H1 (cell line): ENCODE measurements at regions not wholly inside any gene's neighbourhood (a gene's known extent, or its start where the extent isn't known, plus 50 kb on each side); places are given as distances from the start of the nearest gene placed in this dataset.

Experiments used
- CTCF ChIA-PET: fragments of 300-600 bp; sonication (Branson Sonifier 250); formaldehyde crosslinking; loops from one replicate; lab custom pipeline; 2021; ENCODE audit not compliant: partially characterized antibody; lab: Charles Lee
- POLR2A ChIA-PET: fragments of 300-600 bp; sonication (Branson Sonifier 250); formaldehyde crosslinking; loops from one replicate; lab custom pipeline; 2021; ENCODE audit warnings: inconsistent platforms; ENCODE audit not compliant: partially characterized antibody; lab: Charles Lee
- DNase-seq, 2 experiments: peaks; one replicate each; pipeline versions ENCODE4 v3.0.0 to v3.0.0-alpha.2; 2010 to 2022; ENCODE audit warnings: low spot score in 2 of 2, low read depth in 1 of 2, mixed read lengths in 1 of 2
- FAIRE-seq: peaks from 2 replicates; lab custom pipeline; 2011; peaks lifted over from hg19 to GRCh38; lab: Jason Lieb, UNC
- H2AFZ ChIP-seq: 2 replicates; pipeline ENCODE4 v1.8.1; 2012; ENCODE audit warnings: low read length, inconsistent platforms
- H2AK5ac ChIP-seq: 2 replicates; pipeline ENCODE4 v1.6.1; 2013; ENCODE audit warnings: low read depth, low read length
- H2BK120ac ChIP-seq: replicated peaks from 2 replicates; pipeline ENCODE3; 2013; ENCODE audit warnings: low read depth, low read length, inconsistent platforms
- H2BK12ac ChIP-seq: 2 replicates; pipeline ENCODE4 v1.6.1; 2013; ENCODE audit warnings: low read depth, low read length
- H2BK15ac ChIP-seq: 2 replicates; pipeline ENCODE4 v1.6.1; 2013; ENCODE audit warnings: low read length
- H2BK20ac ChIP-seq: 2 replicates; pipeline ENCODE4 v1.6.1; 2013; ENCODE audit warnings: low read length
- H2BK5ac ChIP-seq: 2 replicates; pipeline ENCODE4 v1.6.1; 2013; ENCODE audit warnings: low read depth, low read length
- H3K14ac ChIP-seq: 2 replicates; pipeline ENCODE4 v1.6.1; 2013; ENCODE audit warnings: inconsistent platforms; ENCODE audit not compliant: insufficient read length
- H3K18ac ChIP-seq: 2 replicates; pipeline ENCODE4 v1.6.1; 2013; ENCODE audit warnings: low read length; ENCODE audit errors: extremely low read depth
- H3K23ac ChIP-seq: 2 replicates; pipeline ENCODE4 v1.6.1; 2013; ENCODE audit warnings: inconsistent platforms; ENCODE audit not compliant: insufficient read length
- H3K23me2 ChIP-seq: 2 replicates; pipeline ENCODE4 v1.6.1; 2013; ENCODE audit warnings: low read depth, low read length
- H3K27ac ChIP-seq: 2 replicates; pipeline ENCODE4 v1.6.1; 2011; ENCODE audit warnings: low read depth, low read length, inconsistent platforms
- H3K27me3 ChIP-seq, 4 experiments: replicated peaks in 1 of 4; 1 replicate in 1 of 4; 2 replicates in 3 of 4; pipeline versions ENCODE4 v1.6.1 to v1.8.1; 2011 to 2013; ENCODE audit warnings: low read length in 3 of 4, mild to moderate bottlenecking in 3 of 4, inconsistent platforms in 2 of 4, mixed read lengths in 2 of 4, moderate library complexity in 1 of 4; ENCODE audit not compliant: control insufficient read depth in 3 of 4, insufficient read depth in 3 of 4; ENCODE audit errors: extremely low read depth in 1 of 4
- H3K36me3 ChIP-seq, 4 experiments: 2 replicates each; pipeline versions ENCODE4 v1.6.1 to v1.8.1; 2011 to 2013; ENCODE audit warnings: mild to moderate bottlenecking in 4 of 4, low read length in 3 of 4, moderate library complexity in 2 of 4, control low read depth in 1 of 4, inconsistent platforms in 1 of 4; ENCODE audit not compliant: insufficient read depth in 4 of 4, control insufficient read depth in 2 of 4
- H3K4ac ChIP-seq: replicated peaks from 2 replicates; pipeline ENCODE3; 2013; ENCODE audit warnings: low read length, low read depth, mixed read lengths, inconsistent platforms; ENCODE audit not compliant: insufficient read length
- H3K4me1 ChIP-seq, 4 experiments: replicated peaks in 1 of 4; 1 replicate in 1 of 4; 2 replicates in 3 of 4; pipeline versions ENCODE4 v1.6.1 to v1.8.1; 2011 to 2013; ENCODE audit warnings: low read length in 3 of 4, inconsistent platforms in 2 of 4, mixed read lengths in 1 of 4; ENCODE audit not compliant: insufficient read depth in 4 of 4, control insufficient read depth in 3 of 4
- H3K4me2 ChIP-seq, 2 experiments: 2 replicates each; pipeline versions ENCODE4 v1.6.1 to v1.8.1; 2011 to 2013; ENCODE audit warnings: low read depth in 2 of 2, low read length in 2 of 2, control low read depth in 1 of 2, inconsistent platforms in 1 of 2, mild to moderate bottlenecking in 1 of 2; ENCODE audit not compliant: insufficient read depth in 1 of 2
- H3K4me3 ChIP-seq, 4 experiments: fragments of 200-600, 300-600 bp in 1 of 4; sonication (generic), shearing (Covaris generic), sonication (Bioruptor Twin) in 1 of 4; 2 replicates each; pipeline versions ENCODE4 v1.5.1 to v1.8.1; 2011 to 2016; ENCODE audit warnings: low read length in 4 of 4, low read depth in 3 of 4, control low read depth in 2 of 4, inconsistent platforms in 2 of 4, mild to moderate bottlenecking in 2 of 4, mixed read lengths in 1 of 4, moderate library complexity in 1 of 4; ENCODE audit not compliant: insufficient read depth in 2 of 4; ENCODE audit errors: extremely low read depth in 1 of 4
- H3K56ac ChIP-seq: replicated peaks from 2 replicates; pipeline ENCODE3; 2013; ENCODE audit warnings: low read depth, mild to moderate bottlenecking, mixed read lengths, low read length, inconsistent platforms; ENCODE audit not compliant: insufficient read length
- H3K79me1 ChIP-seq: 2 replicates; pipeline ENCODE4 v1.6.1; 2013; ENCODE audit warnings: low read depth, low read length, control low read depth
- H3K79me2 ChIP-seq, 2 experiments: 2 replicates each; pipeline versions ENCODE4 v1.6.1 to v1.8.1; 2012 to 2013; ENCODE audit warnings: low read length in 2 of 2, mild to moderate bottlenecking in 2 of 2, inconsistent platforms in 1 of 2; ENCODE audit not compliant: insufficient read depth in 2 of 2, control insufficient read depth in 1 of 2
- H3K9ac ChIP-seq, 4 experiments: replicated peaks in 1 of 4; 1 replicate in 1 of 4; 2 replicates in 3 of 4; pipeline versions ENCODE4 v1.6.1 to v1.8.1; 2011 to 2013; ENCODE audit warnings: low read depth in 3 of 4, low read length in 3 of 4, control low read depth in 2 of 4, mild to moderate bottlenecking in 2 of 4, moderate library complexity in 2 of 4, inconsistent platforms in 1 of 4; ENCODE audit errors: extremely low read depth in 1 of 4
- H3K9me3 ChIP-seq, 2 experiments: 2 replicates each; pipeline versions ENCODE4 v1.6.1 to v1.8.1; 2012 to 2013; ENCODE audit warnings: mild to moderate bottlenecking in 2 of 2, moderate library complexity in 2 of 2, control low read depth in 1 of 2, inconsistent platforms in 1 of 2, low read depth in 1 of 2, low read length in 1 of 2, mixed read lengths in 1 of 2; ENCODE audit not compliant: insufficient read depth in 2 of 2
- H4K20me1 ChIP-seq, 2 experiments: replicated peaks in 1 of 2; 2 replicates each; pipeline versions ENCODE3 to v1.8.1; 2011 to 2013; ENCODE audit warnings: inconsistent platforms in 2 of 2, low read length in 2 of 2, mild to moderate bottlenecking in 1 of 2; ENCODE audit not compliant: insufficient read depth in 2 of 2, control insufficient read depth in 1 of 2
- H4K5ac ChIP-seq: 2 replicates; pipeline ENCODE4 v1.6.1; 2013; ENCODE audit warnings: low read length, low read depth, mixed read lengths, inconsistent platforms; ENCODE audit not compliant: insufficient read length
- H4K8ac ChIP-seq: 2 replicates; pipeline ENCODE4 v1.8.0; 2013; ENCODE audit warnings: mild to moderate bottlenecking, moderate library complexity, low read length, inconsistent platforms; ENCODE audit not compliant: insufficient read depth; ENCODE audit errors: extremely low read depth
- H4K91ac ChIP-seq: replicated peaks from 2 replicates; pipeline ENCODE3; 2013; ENCODE audit warnings: low read length, mixed read lengths, inconsistent platforms; ENCODE audit not compliant: insufficient read length
- ASH2L ChIP-seq: fragments of 200-600, 300-600 bp; sonication (generic); IDR thresholded peaks from one replicate; pipeline ENCODE4 v1.7.1; 2017; ENCODE audit warnings: low read length
- BRCA1 ChIP-seq: IDR thresholded peaks from 2 replicates; pipeline ENCODE4 v1.6.1; 2012; ENCODE audit warnings: low read depth, low read length, improper control_type of control experiment
- CBX5 ChIP-seq: fragments of 300-800, 300-1000 bp; sonication (generic); IDR thresholded peaks from 2 replicates; pipeline ENCODE4 v1.7.1; 2016; ENCODE audit warnings: antibody characterized with exemption, low read length, low read depth
- CHD2 ChIP-seq: IDR thresholded peaks from 2 replicates; pipeline ENCODE4 v1.6.1; 2012; ENCODE audit warnings: low read length, improper control_type of control experiment
- CREB1 ChIP-seq: IDR thresholded peaks from 2 replicates; pipeline ENCODE4 v1.6.1; 2012; ENCODE audit warnings: inconsistent platforms
- HDAC2 ChIP-seq, 2 experiments: fragments of 300-600 bp in 1 of 2; sonication (generic) in 1 of 2; IDR thresholded peaks; 2 replicates each; pipeline ENCODE4 v1.6.1; 2011 to 2012; ENCODE audit warnings: low read depth in 2 of 2, low read length in 2 of 2, mild to moderate bottlenecking in 2 of 2, moderate library complexity in 2 of 2, borderline replicate concordance in 1 of 2, inconsistent platforms in 1 of 2
- POLR2AphosphoS5 ChIP-seq: IDR thresholded peaks from 2 replicates; pipeline ENCODE4 v1.6.1; 2011; ENCODE audit warnings: low read depth, low read length
- SP1 ChIP-seq: IDR thresholded peaks from 2 replicates; pipeline ENCODE4 v1.6.1; 2011; ENCODE audit warnings: low read depth, low read length
- SRF ChIP-seq: IDR thresholded peaks from 2 replicates; pipeline ENCODE4 v1.6.1; 2011; ENCODE audit warnings: mild to moderate bottlenecking, low read depth, low read length, moderate library complexity
- TBP ChIP-seq: IDR thresholded peaks from 2 replicates; pipeline ENCODE4 v1.6.1; 2011; ENCODE audit warnings: low read depth, low read length, improper control_type of control experiment
- WGBS, 2 experiments: shearing (Covaris generic) in 1 of 2; methylation state at CpG; one replicate each; pipeline versions ENCODE4 v1.1.6 to v1.1.7; 2013 to 2015; ENCODE audit warnings: low lambda C conversion rate in 2 of 2, mixed read lengths in 2 of 2, inconsistent platforms in 1 of 2, low coverage in 1 of 2, missing lambda C conversion rate in 1 of 2; ENCODE audit not compliant: insufficient replicate concordance in 2 of 2, insufficient coverage in 1 of 2, insufficient read length in 1 of 2; ENCODE audit errors: extremely low coverage in 1 of 2, missing lambda C conversion rate in 1 of 2; 5-methylcytosine and 5-hydroxymethylcytosine counted together
- TF ChIP-seq, protein P1 (sequence below): IDR thresholded peaks from 2 replicates; pipeline ENCODE4 v1.6.1; 2012; ENCODE audit warnings: low read length, inconsistent platforms
- TF ChIP-seq, protein P2 (sequence below), 3 experiments: IDR thresholded peaks; 1 replicate in 2 of 3; 2 replicates in 1 of 3; pipeline versions ENCODE4 v1.5.1 to v1.6.1; 2011; ENCODE audit warnings: low read length in 3 of 3, mild to moderate bottlenecking in 3 of 3, inconsistent platforms in 2 of 3, low read depth in 1 of 3, moderate library complexity in 1 of 3; ENCODE audit not compliant: insufficient read depth in 1 of 3; ENCODE audit errors: control extremely low read depth in 1 of 3

DNA sequence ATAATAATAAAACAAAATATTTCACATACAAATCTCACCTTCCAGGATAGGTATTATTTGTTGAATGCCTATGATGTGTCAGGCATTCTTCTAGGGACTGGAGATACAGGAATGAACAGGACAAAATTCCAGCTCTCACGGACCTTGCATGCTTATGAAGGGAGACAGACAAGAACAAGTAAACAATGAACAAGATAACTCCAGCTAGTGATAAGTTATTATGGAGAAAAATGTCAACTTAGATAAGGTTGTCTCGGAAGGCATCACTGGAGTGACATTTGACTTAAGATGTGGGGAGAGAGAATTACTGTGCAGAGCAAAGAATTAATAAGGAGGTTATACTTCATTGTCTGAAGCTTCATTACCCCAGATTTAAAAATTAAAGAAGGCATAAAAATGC lies 836.7 kb downstream of the SOCS6 start:
- H3K4me2 ChIP-seq = no peak overlapping the region
- no peak overlapping the region for H2BK5ac ChIP-seq
- no peaks in the 10 kb centered on the region for H3K36me3 ChIP-seq
- H2AFZ ChIP-seq = no peak overlapping the region
- no peak overlapping the region for H3K56ac ChIP-seq
- H4K91ac ChIP-seq = no peak overlapping the region
- no peak overlapping the region for H3K4ac ChIP-seq
- H3K18ac ChIP-seq = no peak overlapping the region
- H3K9ac ChIP-seq = no peak overlapping the region
- no peak overlapping the region for H3K14ac ChIP-seq
- H2BK15ac ChIP-seq = no peak overlapping the region
- H4K20me1 ChIP-seq = no peaks in the 10 kb centered on the region
- H4K8ac ChIP-seq = no peak overlapping the region
- H3K79me2 ChIP-seq = no peaks in the 10 kb centered on the region
- H2BK12ac ChIP-seq = no peak overlapping the region
- H3K27me3 ChIP-seq = no peaks in the 10 kb centered on the region
- FAIRE-seq (no peak), DNase-seq (no peak)
- no peak overlapping the region for H2BK20ac ChIP-seq
- no peak overlapping the region for H3K27ac ChIP-seq
- H2BK120ac ChIP-seq = no peak overlapping the region
- POLR2A ChIA-PET = no interaction called here
- H3K4me1 ChIP-seq = no peaks in the 10 kb centered on the region
- no peaks in the 10 kb centered on the region for H3K79me1 ChIP-seq
- no peaks in the 10 kb centered on the region for H3K23me2 ChIP-seq
- H3K4me3 ChIP-seq = no peak overlapping the region
- CTCF ChIA-PET = no interaction called here
- 94% methylated on average over 2 of the region's 2 CpGs; no CpG with 5 or more reads in 1 of the 2 experiments for WGBS, 2 experiments
- H3K23ac ChIP-seq = no peak overlapping the region
- peaks cover 40 to 56% of the 10 kb centered on the region in 2 experiments for H3K9me3 ChIP-seq
- H2AK5ac ChIP-seq = no peak overlapping the region
- H4K5ac ChIP-seq = no peak overlapping the region
- TF ChIP-seq BRCA1 = no peak
- TF ChIP-seq SRF = no peak
- TF ChIP-seq CBX5 = no peak
- TF ChIP-seq, protein P1, sequence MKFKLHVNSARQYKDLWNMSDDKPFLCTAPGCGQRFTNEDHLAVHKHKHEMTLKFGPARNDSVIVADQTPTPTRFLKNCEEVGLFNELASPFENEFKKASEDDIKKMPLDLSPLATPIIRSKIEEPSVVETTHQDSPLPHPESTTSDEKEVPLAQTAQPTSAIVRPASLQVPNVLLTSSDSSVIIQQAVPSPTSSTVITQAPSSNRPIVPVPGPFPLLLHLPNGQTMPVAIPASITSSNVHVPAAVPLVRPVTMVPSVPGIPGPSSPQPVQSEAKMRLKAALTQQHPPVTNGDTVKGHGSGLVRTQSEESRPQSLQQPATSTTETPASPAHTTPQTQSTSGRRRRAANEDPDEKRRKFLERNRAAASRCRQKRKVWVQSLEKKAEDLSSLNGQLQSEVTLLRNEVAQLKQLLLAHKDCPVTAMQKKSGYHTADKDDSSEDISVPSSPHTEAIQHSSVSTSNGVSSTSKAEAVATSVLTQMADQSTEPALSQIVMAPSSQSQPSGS = no peak
- TF ChIP-seq HDAC2 (IDR thresholded peaks at IDR 0.05; ENCODE audit: borderline replicate concordance in 1 of 2, low read depth in 2 of 2, low read length in 2 of 2) = no peak
- TF ChIP-seq TBP = no peak
- no peak for TF ChIP-seq ASH2L
- TF ChIP-seq, protein P2, sequence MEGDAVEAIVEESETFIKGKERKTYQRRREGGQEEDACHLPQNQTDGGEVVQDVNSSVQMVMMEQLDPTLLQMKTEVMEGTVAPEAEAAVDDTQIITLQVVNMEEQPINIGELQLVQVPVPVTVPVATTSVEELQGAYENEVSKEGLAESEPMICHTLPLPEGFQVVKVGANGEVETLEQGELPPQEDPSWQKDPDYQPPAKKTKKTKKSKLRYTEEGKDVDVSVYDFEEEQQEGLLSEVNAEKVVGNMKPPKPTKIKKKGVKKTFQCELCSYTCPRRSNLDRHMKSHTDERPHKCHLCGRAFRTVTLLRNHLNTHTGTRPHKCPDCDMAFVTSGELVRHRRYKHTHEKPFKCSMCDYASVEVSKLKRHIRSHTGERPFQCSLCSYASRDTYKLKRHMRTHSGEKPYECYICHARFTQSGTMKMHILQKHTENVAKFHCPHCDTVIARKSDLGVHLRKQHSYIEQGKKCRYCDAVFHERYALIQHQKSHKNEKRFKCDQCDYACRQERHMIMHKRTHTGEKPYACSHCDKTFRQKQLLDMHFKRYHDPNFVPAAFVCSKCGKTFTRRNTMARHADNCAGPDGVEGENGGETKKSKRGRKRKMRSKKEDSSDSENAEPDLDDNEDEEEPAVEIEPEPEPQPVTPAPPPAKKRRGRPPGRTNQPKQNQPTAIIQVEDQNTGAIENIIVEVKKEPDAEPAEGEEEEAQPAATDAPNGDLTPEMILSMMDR (IDR thresholded peaks at IDR 0.05; ENCODE audit: control extremely low read depth in 1 of 3, insufficient read depth in 1 of 3, low read depth in 1 of 3, low read length in 3 of 3) = no peak
- TF ChIP-seq CREB1 = no peak
- TF ChIP-seq POLR2AphosphoS5 = no peak
- TF ChIP-seq CHD2 = no peak
- TF ChIP-seq SP1 = no peak
